OCI-LY1 (cell line): ENCODE measurements at regions not wholly inside any gene's neighbourhood (a gene's known extent, or its start where the extent isn't known, plus 50 kb on each side); places are given as distances from the start of the nearest gene placed in this dataset.

Experiments used
- H2AFZ ChIP-seq: fragments of 200-600 bp; sonication (generic), shearing (Covaris generic); 2 replicates; pipeline ENCODE4 v1.6.0; 2014; ENCODE audit warnings: antibody characterized with exemption, mild to moderate bottlenecking, low read length
- H3F3A ChIP-seq: fragments of 200-600 bp; sonication (generic), shearing (Covaris generic); 2 replicates; pipeline ENCODE4 v1.6.0; 2014; ENCODE audit warnings: mild to moderate bottlenecking, antibody characterized with exemption, low read length, moderate library complexity; ENCODE audit not compliant: insufficient read depth
- H3K27ac ChIP-seq: fragments of 200-600 bp; sonication (generic); 2 replicates; pipeline ENCODE4 v1.5.1; 2014; ENCODE audit warnings: low read length, mixed run types, mild to moderate bottlenecking, low read depth; ENCODE audit not compliant: poor library complexity, severe bottlenecking
- H3K27me3 ChIP-seq: fragments of 200-600 bp; sonication (generic); 2 replicates; pipeline ENCODE4 v1.6.0; 2014; ENCODE audit warnings: antibody characterized with exemption, mild to moderate bottlenecking, low read length, moderate library complexity; ENCODE audit not compliant: insufficient read depth
- H3K36me3 ChIP-seq: fragments of 200-600 bp; sonication (generic); 2 replicates; pipeline ENCODE4 v1.6.1; 2014; ENCODE audit warnings: mild to moderate bottlenecking, antibody characterized with exemption, low read length, moderate library complexity, mixed read lengths; ENCODE audit not compliant: insufficient read depth
- H3K4me1 ChIP-seq: fragments of 200-600 bp; sonication (generic); 2 replicates; pipeline ENCODE4 v1.5.1; 2014; ENCODE audit warnings: mild to moderate bottlenecking, low read length, moderate library complexity; ENCODE audit not compliant: insufficient read depth, severe bottlenecking
- H3K4me2 ChIP-seq: fragments of 200-600 bp; sonication (generic), shearing (Covaris generic); 2 replicates; pipeline ENCODE4 v1.6.1; 2014; ENCODE audit warnings: low read length
- H3K4me3 ChIP-seq: fragments of 200-600 bp; sonication (generic); 2 replicates; pipeline ENCODE4 v1.5.1; 2014; ENCODE audit warnings: low read length, low read depth, mild to moderate bottlenecking, mixed read lengths; ENCODE audit not compliant: poor library complexity, severe bottlenecking
- H3K79me2 ChIP-seq: fragments of 200-600 bp; shearing (Covaris generic); 2 replicates; pipeline ENCODE4 v1.6.1; 2016; ENCODE audit warnings: mixed run types, low read length, mixed read lengths; ENCODE audit not compliant: insufficient read depth
- H3K9ac ChIP-seq: fragments of 200-600 bp; sonication (generic), shearing (Covaris generic); 2 replicates; pipeline ENCODE4 v1.6.1; 2014; ENCODE audit warnings: mild to moderate bottlenecking, low read length, mixed read lengths
- H3K9me2 ChIP-seq: fragments of 200-600 bp; sonication (generic), shearing (Covaris generic); 2 replicates; pipeline ENCODE4 v1.6.1; 2014; ENCODE audit warnings: low read depth, mild to moderate bottlenecking, low read length, mixed read lengths
- H3K9me3 ChIP-seq: fragments of 200-600 bp; shearing (Covaris generic); 2 replicates; pipeline ENCODE4 v1.6.1; 2014; ENCODE audit warnings: low read length, mixed read lengths
- H4K20me1 ChIP-seq: fragments of 200-600 bp; sonication (generic), shearing (Covaris generic); 2 replicates; pipeline ENCODE4 v1.6.0; 2016; ENCODE audit warnings: mild to moderate bottlenecking, low read length; ENCODE audit not compliant: insufficient read depth
- CTCF ChIP-seq: fragments of 200-600 bp; sonication (generic), shearing (Covaris generic); IDR thresholded peaks from 2 replicates; pipeline ENCODE4 v1.5.1; 2017; ENCODE audit warnings: mild to moderate bottlenecking, antibody characterized with exemption, low read length, moderate library complexity, mixed read lengths
- EZH2 ChIP-seq: fragments of 200-600 bp; sonication (generic), shearing (Covaris generic); IDR thresholded peaks from 2 replicates; pipeline ENCODE4 v1.8.0; 2017; ENCODE audit warnings: borderline replicate concordance, mixed run types, mild to moderate bottlenecking, antibody characterized with exemption, low read length, moderate library complexity, mixed read lengths

DNA sequence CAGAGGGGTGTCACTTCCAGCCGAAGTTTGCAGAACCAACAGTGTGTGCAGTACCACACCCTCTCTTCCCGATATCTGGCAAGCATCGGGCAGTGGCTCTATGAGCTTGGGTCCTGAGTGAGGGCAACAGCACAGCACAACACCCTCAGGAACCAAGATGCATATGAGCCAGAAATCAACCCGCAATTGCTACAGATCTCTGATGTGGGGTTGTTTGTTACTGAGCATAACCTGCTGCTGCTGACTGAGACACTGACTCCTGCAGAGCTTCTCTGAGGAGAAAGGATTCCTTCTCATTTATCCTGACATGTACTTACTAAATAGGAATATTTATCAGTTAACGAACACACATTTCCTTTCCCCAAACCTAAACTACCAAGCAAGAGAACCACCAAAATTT lies 218.3 kb downstream of the RBFOX3 start:
- Histone ChIP-seq H3K4me1 (no peaks in the 10 kb centered on the region), H3K4me2 (no peak overlapping the region), H3K4me3 (no peak overlapping the region), H3K27me3 (peaks cover 7% of the 10 kb centered on the region; the same call in 1 of the 2 replicates), H3K9me2 (no peaks in the 10 kb centered on the region), H4K20me1 (no peaks in the 10 kb centered on the region), H3K36me3 (no peaks in the 10 kb centered on the region), H3K9ac (no peak overlapping the region), H3K27ac (no peak overlapping the region), H3K9me3 (no peaks in the 10 kb centered on the region), H3F3A (no peaks in the 10 kb centered on the region), H2AFZ (no peak overlapping the region), H3K79me2 (no peaks in the 10 kb centered on the region)
- no peak for TF ChIP-seq EZH2
- TF ChIP-seq CTCF = no peak

DNA sequence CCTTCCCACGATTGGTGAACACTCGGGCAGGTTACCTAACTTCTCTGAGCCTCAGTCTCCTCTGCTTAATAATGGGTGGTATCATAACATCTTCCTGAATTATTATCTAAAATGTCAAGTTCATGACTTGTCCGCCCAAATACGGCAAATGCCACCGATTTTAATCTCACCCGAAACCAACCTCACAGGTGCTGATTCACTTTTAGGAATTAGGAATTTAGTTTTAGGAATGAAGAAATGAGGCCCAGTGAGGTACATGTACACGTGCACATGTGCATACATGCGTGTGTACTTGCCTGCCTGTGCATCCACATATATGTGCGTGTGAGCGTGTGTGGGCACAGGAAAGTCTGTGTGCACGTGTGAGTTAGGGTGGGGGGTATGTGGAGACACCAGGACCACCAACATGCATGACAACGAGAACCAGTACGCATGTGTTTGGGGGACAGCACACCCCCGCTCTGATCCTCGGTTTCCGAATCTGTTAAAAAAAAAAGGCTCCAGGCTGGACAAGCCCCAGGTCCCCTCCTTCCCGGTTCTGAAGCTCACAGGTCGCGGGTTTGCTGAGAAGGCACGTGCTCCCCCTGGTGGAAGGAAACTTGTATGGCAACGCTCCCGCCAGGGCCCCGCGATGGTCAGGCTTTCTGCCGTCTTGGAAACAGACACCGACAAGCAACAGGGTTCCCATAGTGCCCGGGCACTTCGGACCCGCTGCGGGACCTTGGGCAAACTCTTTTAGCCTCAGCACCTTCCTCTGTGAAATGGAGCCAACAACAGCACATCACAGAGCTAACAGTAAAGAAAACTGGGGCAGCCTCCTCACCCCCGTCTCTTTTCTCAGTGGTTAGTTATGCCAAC lies 219.2 kb downstream of the RBFOX3 start:
- Histone ChIP-seq H3K79me2 (no peaks in the 10 kb centered on the region), H3K27me3 (peaks cover 10% of the 10 kb centered on the region; the same call in 1 of the 2 replicates), H2AFZ (no peak overlapping the region)

DNA sequence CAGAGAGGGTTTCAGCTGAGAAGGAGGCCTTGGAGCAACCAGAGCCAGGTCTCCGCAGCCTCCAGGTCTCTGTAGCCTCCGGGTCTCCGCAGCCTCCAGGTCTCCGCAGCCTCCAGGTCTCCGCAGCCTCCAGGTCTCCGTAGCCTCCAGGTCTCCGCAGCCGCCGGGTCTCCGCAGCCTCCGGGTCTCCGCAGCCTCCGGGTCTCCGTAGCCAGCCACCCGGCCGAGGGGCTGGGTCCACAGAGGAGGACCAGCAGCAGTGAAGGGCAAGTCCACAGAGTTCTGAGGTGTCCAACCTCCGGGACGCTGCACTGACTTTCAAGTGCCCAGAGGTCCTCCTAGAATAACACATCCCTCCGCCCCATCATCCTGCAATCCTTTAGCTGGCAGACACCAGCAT lies 221.0 kb downstream of the RBFOX3 start:
- no peak for TF ChIP-seq CTCF
- TF ChIP-seq EZH2 = no peak
- H3K9me2 ChIP-seq = no peaks in the 10 kb centered on the region

More for the DNA sequence above, 219.2 kb downstream of the RBFOX3 start:
- H3F3A ChIP-seq = no peaks in the 10 kb centered on the region
- no peak overlapping the region for H3K4me2 ChIP-seq
- H3K9me3 ChIP-seq = no peaks in the 10 kb centered on the region
- H3K9ac ChIP-seq = no peak overlapping the region
- TF ChIP-seq EZH2 = no peak
- peak; percentile 74 for TF ChIP-seq CTCF
- no peak overlapping the region for H3K4me3 ChIP-seq
- H4K20me1 ChIP-seq = no peaks in the 10 kb centered on the region
- H3K36me3 ChIP-seq = no peaks in the 10 kb centered on the region
- no peak overlapping the region for H3K27ac ChIP-seq
- no peaks in the 10 kb centered on the region for H3K4me1 ChIP-seq
- no peaks in the 10 kb centered on the region for H3K9me2 ChIP-seq

More for the DNA sequence above, 221.0 kb downstream of the RBFOX3 start:
- H3K36me3 ChIP-seq = no peaks in the 10 kb centered on the region
- no peak overlapping the region for H2AFZ ChIP-seq
- H3F3A ChIP-seq = no peaks in the 10 kb centered on the region
- H3K9me3 ChIP-seq = no peaks in the 10 kb centered on the region
- H3K4me2 ChIP-seq = no peak overlapping the region
- no peaks in the 10 kb centered on the region for H3K4me1 ChIP-seq
- H3K27ac ChIP-seq = no peak overlapping the region
- no peaks in the 10 kb centered on the region for H3K79me2 ChIP-seq
- no peaks in the 10 kb centered on the region for H4K20me1 ChIP-seq
- H3K9ac ChIP-seq = no peak overlapping the region
- no peak overlapping the region for H3K4me3 ChIP-seq
- H3K27me3 ChIP-seq = peaks cover 13% of the 10 kb centered on the region; the same call in 1 of the 2 replicates
